GM12864 (cell line): ENCODE measurements at regions not wholly inside any gene's neighbourhood (a gene's known extent, or its start where the extent isn't known, plus 50 kb on each side); places are given as distances from the start of the nearest gene placed in this dataset.

Experiments
- DNase-seq: peaks from one replicate; pipeline ENCODE4 v3.0.0-alpha.2; 2011; ENCODE audit warnings: low read depth
- H3K4me3 ChIP-seq: 2 replicates; pipeline ENCODE4 v1.5.1; 2011; ENCODE audit warnings: mild to moderate bottlenecking, low read depth, low read length, control low read depth
- CTCF ChIP-seq: IDR thresholded peaks from 2 replicates; pipeline ENCODE4 v1.5.1; 2011; ENCODE audit warnings: low read depth, mild to moderate bottlenecking, moderate library complexity, low read length, control low read depth, inconsistent platforms; ENCODE audit errors: missing control alignments

GRCh38 chr18:37676276-37676675 is 110.7 kb upstream of the CELF4 start:
- H3K4me3 ChIP-seq: no peak overlapping the region
- DNase-seq: no peak
- no peak for TF ChIP-seq CTCF

GRCh38 chr18:37675699-37676098 is 110.1 kb upstream of the CELF4 start:
- DNase-seq: no peak
- TF ChIP-seq CTCF: no peak
- no peak overlapping the region for H3K4me3 ChIP-seq

GRCh38 chr18:37674570-37674969 is 109.0 kb upstream of the CELF4 start:
- TF ChIP-seq CTCF: no peak
- H3K4me3 ChIP-seq: no peak overlapping the region
- DNase-seq: no peak

- DNase-seq: no peak
- H3K4me3 ChIP-seq: no peak overlapping the region
- TF ChIP-seq CTCF: no peak
Observed at GRCh38 chr18:37673671-37674070, 108.1 kb upstream of the CELF4 start.

- H3K4me3 ChIP-seq: no peak overlapping the region
- TF ChIP-seq CTCF: no peak
- no peak for DNase-seq
Observed at GRCh38 chr18:37672932-37673595, 107.5 kb upstream of the CELF4 start.

GRCh38 chr18:37672001-37672400 is 106.4 kb upstream of the CELF4 start:
- no peak for TF ChIP-seq CTCF
- DNase-seq: no peak
- H3K4me3 ChIP-seq: no peak overlapping the region

GRCh38 chr18:37671530-37671929 is 105.9 kb upstream of the CELF4 start:
- TF ChIP-seq CTCF: no peak
- no peak for DNase-seq
- H3K4me3 ChIP-seq: no peak overlapping the region
